ENCODE measurements at regions not wholly inside any gene's neighbourhood (a gene's known extent, or its start where the extent isn't known, plus 50 kb on each side); places are given as distances from the start of the nearest gene placed in this dataset.

GRCh38 chr11:38315151-38315550, 1717.1 kb upstream of the RAG2 start (continued):
- TF ChIP-seq, protein P1, sequence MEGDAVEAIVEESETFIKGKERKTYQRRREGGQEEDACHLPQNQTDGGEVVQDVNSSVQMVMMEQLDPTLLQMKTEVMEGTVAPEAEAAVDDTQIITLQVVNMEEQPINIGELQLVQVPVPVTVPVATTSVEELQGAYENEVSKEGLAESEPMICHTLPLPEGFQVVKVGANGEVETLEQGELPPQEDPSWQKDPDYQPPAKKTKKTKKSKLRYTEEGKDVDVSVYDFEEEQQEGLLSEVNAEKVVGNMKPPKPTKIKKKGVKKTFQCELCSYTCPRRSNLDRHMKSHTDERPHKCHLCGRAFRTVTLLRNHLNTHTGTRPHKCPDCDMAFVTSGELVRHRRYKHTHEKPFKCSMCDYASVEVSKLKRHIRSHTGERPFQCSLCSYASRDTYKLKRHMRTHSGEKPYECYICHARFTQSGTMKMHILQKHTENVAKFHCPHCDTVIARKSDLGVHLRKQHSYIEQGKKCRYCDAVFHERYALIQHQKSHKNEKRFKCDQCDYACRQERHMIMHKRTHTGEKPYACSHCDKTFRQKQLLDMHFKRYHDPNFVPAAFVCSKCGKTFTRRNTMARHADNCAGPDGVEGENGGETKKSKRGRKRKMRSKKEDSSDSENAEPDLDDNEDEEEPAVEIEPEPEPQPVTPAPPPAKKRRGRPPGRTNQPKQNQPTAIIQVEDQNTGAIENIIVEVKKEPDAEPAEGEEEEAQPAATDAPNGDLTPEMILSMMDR (IDR thresholded peaks at IDR 0.05 in 2 of 3, conservative IDR thresholded peaks at IDR 0.05 in 1 of 3; ENCODE audit: borderline replicate concordance in 1 of 3, insufficient read depth in 1 of 3, low read depth in 2 of 3, low read length in 2 of 3): no peak
- no peak for TF ChIP-seq POLR2AphosphoS5 (IDR thresholded peaks at IDR 0.05; ENCODE audit: low read depth, low read length)
- no peak for TF ChIP-seq RAD21 (IDR thresholded peaks at IDR 0.05; ENCODE audit: low read depth)
- no peak for TF ChIP-seq POLR2A (IDR thresholded peaks at IDR 0.05; ENCODE audit: borderline replicate concordance, extremely low read depth, insufficient read depth, insufficient read length)
- TF ChIP-seq EZH2phosphoT487 (IDR thresholded peaks at IDR 0.05; ENCODE audit: borderline replicate concordance): no peak

GRCh38 chr11:38307455-38307854, 1709.4 kb upstream of the RAG2 start:
- Histone ChIP-seq H3K27ac (ENCODE audit: low read depth, low read length) (no peak overlapping the region), H4K20me1 (ENCODE audit: insufficient read depth) (no peaks in the 10 kb centered on the region), H3K79me2 (ENCODE audit: insufficient read depth, low read length) (no peaks in the 10 kb centered on the region), H2AFZ (ENCODE audit: low read depth, low read length, poor library complexity, severe bottlenecking) (no peak overlapping the region), H3K9me3 (ENCODE audit: control insufficient read depth in 1 of 2, insufficient read depth in 1 of 2, low read depth in 1 of 2, low read length in 2 of 2) (peaks cover 13 to 16% of the 10 kb centered on the region in 2 experiments; a peak in 3 of 4 replicates), H3K9ac (ENCODE audit: low read length) (no peak overlapping the region), H3K4me3 (replicated peaks in 1 of 2; ENCODE audit: low read depth in 1 of 2, low read length in 2 of 2) (no peak overlapping the region), H3K9me2 (ENCODE audit: insufficient read depth) (no peaks in the 10 kb centered on the region), H3K4me2 (ENCODE audit: low read length) (no peak overlapping the region), H3K4me1 (ENCODE audit: control insufficient read depth in 1 of 2, insufficient read depth in 2 of 2, low read length in 2 of 2) (no peaks in the 10 kb centered on the region), H3K36me3 (ENCODE audit: control insufficient read depth in 1 of 2, insufficient read depth in 2 of 2, low read length in 2 of 2) (no peaks in the 10 kb centered on the region), H3K27me3 (ENCODE audit: insufficient read depth, low read length) (no peaks in the 10 kb centered on the region)
- POLR2A ChIA-PET: no interaction called here
- intact Hi-C loops (cut with micrococcal nuclease): no loop called here
- no peak for ATAC-seq
- DNase-seq (ENCODE audit: low read depth, low spot score): no peak
- TF ChIP-seq ZFX (IDR thresholded peaks at IDR 0.05) (no peak), POLR2AphosphoS5 (IDR thresholded peaks at IDR 0.05; ENCODE audit: low read depth, low read length) (no peak), POLR2A (IDR thresholded peaks at IDR 0.05; ENCODE audit: borderline replicate concordance, extremely low read depth, insufficient read depth, insufficient read length) (no peak), CEBPB (IDR thresholded peaks at IDR 0.05; ENCODE audit: low read depth) (no peak), CBX3 (IDR thresholded peaks at IDR 0.05; ENCODE audit: low read depth) (no peak), ELF1 (IDR thresholded peaks at IDR 0.05; ENCODE audit: borderline replicate concordance, low read depth) (no peak), ATF3 (IDR thresholded peaks at IDR 0.05) (no peak), ZNF274 (IDR thresholded peaks at IDR 0.05; ENCODE audit: low read depth, low read length) (no peak), SRF (IDR thresholded peaks at IDR 0.05; ENCODE audit: low read depth) (no peak), TCF7L2 (IDR thresholded peaks at IDR 0.05; ENCODE audit: borderline replicate concordance, extremely low read depth, insufficient read depth, insufficient read length) (no peak), SIN3A (IDR thresholded peaks at IDR 0.05; ENCODE audit: low read depth) (no peak), SP1 (IDR thresholded peaks at IDR 0.05; ENCODE audit: low read depth) (no peak), EZH2 (IDR thresholded peaks at IDR 0.05) (no peak), JUND (IDR thresholded peaks at IDR 0.05) (no peak)
- TF ChIP-seq, protein P1 (IDR thresholded peaks at IDR 0.05 in 2 of 3, conservative IDR thresholded peaks at IDR 0.05 in 1 of 3; ENCODE audit: borderline replicate concordance in 1 of 3, insufficient read depth in 1 of 3, low read depth in 2 of 3, low read length in 2 of 3): no peak
- TF ChIP-seq, protein P2, sequence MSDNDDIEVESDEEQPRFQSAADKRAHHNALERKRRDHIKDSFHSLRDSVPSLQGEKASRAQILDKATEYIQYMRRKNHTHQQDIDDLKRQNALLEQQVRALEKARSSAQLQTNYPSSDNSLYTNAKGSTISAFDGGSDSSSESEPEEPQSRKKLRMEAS (IDR thresholded peaks at IDR 0.05): no peak
- CTCF ChIA-PET: no interaction called here
- RAD21 ChIA-PET (ENCODE audit: low non-redundant PET in 1 of 2, low total read pairs in 2 of 2, uncharacterized antibody in 2 of 2, unreplicated experiment in 2 of 2): no interaction called here
- BruUV-seq (replicated peaks): no TSS peak
